Fibroblast of peridontal ligament (primary cell): ENCODE measurements at regions not wholly inside any gene's neighbourhood (a gene's known extent, or its start where the extent isn't known, plus 50 kb on each side); places are given as distances from the start of the nearest gene placed in this dataset.
"Not testable (repeated sequence)": the region's sequence is repeated elsewhere in the genome, so short reads cannot be mapped to it uniquely, and the experiment has no call there.

Experiments
- DNase-seq: peaks from one replicate; pipeline ENCODE4 v3.0.0-alpha.2; 2010; ENCODE audit errors: extremely low read depth

- DNase-seq: no peak
Measured at GRCh38 chr7:52269669-52270068, 765.8 kb upstream of the POM121L12 start.

DNA sequence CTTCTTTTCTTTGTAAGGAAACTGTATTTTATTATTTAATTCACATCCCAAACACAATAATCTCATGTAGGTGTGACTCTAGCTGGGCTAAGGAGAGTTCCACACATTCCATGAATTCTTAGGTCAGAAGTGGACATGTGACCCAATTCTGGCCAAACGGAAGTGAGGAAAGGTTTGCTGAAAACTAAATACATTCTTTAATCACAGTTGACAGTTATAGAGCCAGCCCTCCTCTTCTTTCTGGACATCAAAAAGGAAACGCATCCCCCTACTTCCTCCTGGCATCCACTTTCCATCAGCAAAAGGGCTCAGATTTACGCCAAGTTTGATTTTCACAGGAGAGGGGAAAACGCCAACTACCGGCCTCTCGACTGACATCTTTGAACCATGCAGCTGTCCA lies 774.4 kb upstream of the POM121L12 start:
- no peak for DNase-seq

DNA sequence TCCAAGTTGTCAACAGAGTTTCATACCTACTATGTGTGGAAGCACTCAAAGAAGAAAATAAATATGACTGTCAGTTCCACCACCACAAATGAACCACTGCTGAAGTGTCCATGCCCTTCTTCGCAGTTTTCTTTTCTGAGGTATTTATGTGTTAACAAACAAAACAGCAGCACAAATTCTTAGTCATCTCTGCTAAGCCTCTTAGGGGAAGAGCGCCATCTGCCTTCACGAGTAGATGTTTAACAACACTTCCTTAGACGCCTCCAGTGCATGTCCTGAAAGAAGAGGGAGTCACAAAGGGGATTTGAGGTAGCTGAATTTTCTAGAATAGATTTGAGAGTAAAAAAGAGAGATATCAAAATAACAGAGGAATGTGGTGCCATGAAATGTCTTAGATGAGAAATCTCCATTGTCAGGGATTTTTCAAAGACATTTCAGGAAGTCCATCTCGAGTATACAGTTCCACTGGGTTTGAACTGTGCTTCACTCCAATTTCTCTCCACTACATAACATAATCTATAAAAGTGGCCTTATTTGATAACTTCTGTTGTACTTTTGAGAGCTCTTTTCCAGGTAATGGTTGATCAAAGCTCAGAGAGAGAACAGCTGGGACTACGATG lies 775.3 kb upstream of the POM121L12 start:
- DNase-seq: no peak

DNA sequence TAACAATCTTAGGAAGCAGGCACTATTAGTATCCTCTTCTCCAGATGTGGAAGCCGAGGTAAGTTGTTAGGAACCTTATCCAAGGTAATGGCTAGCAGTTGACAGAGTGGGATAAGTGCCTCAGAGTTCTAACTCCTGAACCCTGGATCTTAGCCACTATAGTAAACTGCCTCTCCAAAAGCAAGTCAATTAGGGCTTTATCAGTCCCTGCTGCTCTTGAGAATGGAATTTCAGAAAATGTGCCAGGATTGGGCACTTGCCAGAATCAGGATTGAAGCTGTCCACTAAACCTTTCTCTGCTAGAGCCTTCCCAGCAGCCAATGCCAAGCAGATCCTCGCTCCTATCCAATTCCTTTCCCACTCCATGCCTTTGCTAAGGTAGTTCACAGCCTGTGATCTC lies 777.5 kb upstream of the POM121L12 start:
- DNase-seq: no peak

DNA sequence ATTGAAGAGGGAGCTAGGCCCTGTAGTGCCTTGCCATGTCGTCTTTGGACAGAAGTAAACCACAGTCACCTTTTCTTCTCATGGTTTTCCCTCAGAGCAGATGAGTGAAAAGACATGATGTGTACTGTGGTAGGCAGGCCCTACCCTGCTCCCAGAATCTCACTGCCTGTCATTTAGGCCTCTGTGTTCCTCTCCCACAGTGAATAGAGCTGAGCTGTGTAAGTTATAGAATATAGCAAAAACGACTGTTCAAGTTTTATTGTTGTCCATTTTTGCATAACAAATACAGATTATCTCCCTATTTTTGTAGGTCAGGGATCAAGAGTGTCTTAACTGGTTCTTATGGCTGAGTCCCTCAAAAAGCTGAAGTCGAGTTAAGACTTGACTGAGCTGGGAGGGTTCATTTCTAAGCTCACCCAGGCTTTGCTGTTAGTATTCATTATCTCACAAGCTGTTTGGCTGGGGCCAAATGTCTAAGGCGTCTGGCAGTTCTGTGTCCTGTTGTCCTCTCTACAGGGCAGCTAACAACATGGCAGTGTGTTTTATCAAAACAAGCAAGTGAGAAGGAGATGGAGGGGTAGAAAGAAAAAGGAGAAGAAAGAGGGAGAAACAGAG lies 780.9 kb upstream of the POM121L12 start:
- no peak for DNase-seq

- no peak for DNase-seq
Measured at GRCh38 chr7:52253953-52254352, 781.5 kb upstream of the POM121L12 start.

GRCh38 chr7:52249741-52250140 lies 785.7 kb upstream of the POM121L12 start:
- DNase-seq: no peak

GRCh38 chr7:52247518-52247917 lies 787.9 kb upstream of the POM121L12 start:
- DNase-seq: no peak

GRCh38 chr7:52243685-52244084 lies 791.7 kb upstream of the POM121L12 start:
- DNase-seq: no peak

DNA sequence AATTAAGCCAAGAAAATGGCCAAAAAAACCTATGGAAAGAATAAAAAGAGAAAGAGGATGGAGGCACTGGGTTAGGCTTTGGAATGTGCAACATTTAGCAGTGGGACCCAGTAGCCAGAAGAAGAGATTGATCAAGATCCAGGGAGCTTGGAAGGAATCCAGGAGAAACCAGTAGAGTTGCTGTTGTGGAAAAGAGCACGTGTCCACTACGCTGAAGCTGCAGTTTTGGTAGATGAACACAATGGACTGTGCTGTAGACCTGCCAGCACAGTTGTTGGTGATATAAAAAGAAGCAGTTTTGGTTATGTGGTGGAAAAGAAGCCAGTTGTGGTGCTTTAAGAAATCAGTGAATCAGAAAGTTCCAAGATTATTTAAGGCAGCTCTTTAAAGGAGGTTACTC lies 802.2 kb upstream of the POM121L12 start:
- no peak for DNase-seq

- DNase-seq: no peak
Measured at GRCh38 chr7:52211930-52212329, 823.5 kb upstream of the POM121L12 start.

GRCh38 chr7:52209614-52210013 lies 825.8 kb upstream of the POM121L12 start:
- no peak for DNase-seq

DNA sequence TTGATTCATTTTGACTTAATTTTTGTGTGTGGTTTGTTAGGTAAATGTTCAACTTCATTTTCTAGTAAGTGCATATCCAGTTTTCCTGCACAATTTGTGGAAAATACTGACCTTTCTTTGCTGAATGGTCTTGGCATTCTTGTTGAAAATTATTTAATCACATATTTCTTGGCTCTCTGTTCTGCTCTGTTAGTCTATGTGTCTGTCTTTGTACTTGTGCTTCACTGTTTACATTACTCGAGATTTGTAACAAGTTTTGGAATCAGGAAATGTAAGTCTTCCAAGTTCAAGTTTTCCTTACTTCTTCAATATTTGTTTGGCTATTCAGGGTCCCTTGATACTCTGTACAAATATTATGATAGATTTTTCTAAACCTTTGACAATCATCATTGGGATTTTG lies 838.2 kb upstream of the POM121L12 start:
- DNase-seq: no peak

GRCh38 chr7:52195664-52196063 lies 839.8 kb upstream of the POM121L12 start:
- DNase-seq: no peak

- DNase-seq: no peak
Measured at GRCh38 chr7:52189153-52189778, 846.2 kb upstream of the POM121L12 start.

GRCh38 chr7:52184006-52184703 lies 851.3 kb upstream of the POM121L12 start:
- DNase-seq: no peak

DNA sequence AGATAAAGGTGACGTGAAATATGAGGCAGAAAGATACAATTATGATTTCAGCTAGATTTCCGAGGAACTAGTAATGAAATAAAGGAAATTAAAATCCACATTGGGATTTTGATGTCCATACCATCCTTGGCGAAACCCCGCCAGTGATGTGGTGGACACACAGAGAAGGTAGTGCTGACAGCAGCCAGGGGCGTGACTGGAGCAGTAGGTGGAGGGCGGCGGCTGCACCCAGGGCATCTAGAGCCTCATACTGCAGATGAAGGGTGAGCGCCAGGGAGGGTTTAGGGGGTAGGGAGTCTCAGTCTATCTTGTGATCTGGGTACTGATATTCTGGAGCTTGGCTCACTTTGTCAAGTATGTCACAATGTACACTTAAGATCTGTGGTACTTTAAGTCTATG lies 855.5 kb upstream of the POM121L12 start:
- no peak for DNase-seq

DNA sequence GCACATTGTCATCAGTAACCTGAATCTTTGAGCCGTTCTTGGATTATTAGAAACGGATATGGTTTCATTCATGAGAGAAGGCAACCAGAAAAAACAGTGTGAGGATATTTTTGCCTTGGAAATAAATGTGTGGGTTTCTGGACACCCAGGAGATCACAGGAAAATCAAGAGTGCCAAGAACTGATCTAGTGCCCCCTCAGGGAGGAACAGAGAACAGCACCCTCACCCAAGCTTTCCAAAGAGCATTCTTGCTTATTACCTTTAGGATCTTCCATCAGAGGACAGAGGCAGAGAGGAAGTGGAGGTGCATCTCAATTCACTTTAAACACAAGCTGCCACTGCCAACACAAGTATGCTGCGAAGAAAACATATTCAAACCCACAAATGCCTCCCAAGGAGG lies 851.5 kb upstream of the COBL start:
- no peak for DNase-seq

GRCh38 chr7:52163311-52163710 lies 846.7 kb upstream of the COBL start:
- no peak for DNase-seq

- DNase-seq: no peak
Measured at GRCh38 chr7:52161483-52161882, 844.9 kb upstream of the COBL start.

GRCh38 chr7:52159421-52159820 lies 842.8 kb upstream of the COBL start:
- not testable (repeated sequence) for DNase-seq

DNA sequence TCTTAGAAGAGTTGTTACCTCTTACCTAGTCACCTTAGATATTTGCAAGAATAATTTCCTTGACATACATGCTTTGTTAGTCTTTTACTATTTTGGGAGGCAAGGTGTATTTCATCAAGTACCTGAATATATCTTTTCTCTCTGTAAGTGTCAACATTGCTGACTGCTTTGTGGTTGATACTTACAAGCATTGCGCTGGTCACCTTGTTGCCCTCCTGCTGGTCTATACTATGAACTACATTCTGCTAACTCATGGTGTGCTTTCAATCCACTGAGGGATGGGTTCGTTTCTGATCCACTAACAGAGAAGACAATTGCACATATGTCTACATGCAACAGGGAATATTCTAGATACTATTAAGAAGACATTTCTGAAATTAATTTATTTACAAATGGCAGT lies 837.8 kb upstream of the COBL start:
- no peak for DNase-seq

- no peak for DNase-seq
Measured at GRCh38 chr7:52151559-52151958, 835.0 kb upstream of the COBL start.
